ENCODE measurements at regions not wholly inside any gene's neighbourhood (a gene's known extent, or its start where the extent isn't known, plus 50 kb on each side); places are given as distances from the start of the nearest gene placed in this dataset.

- H3K27me3 Mint-ChIP-seq (ENCODE audit: low read depth, poor library complexity): peaks cover 9% of the 10 kb centered on the region
These were observed 93.1 kb upstream of the HEY2 start for GRCh38 chr6:125656287-125656870.

GRCh38 chr6:125658136-125658535, 91.3 kb upstream of the HEY2 start:
- no peak overlapping the region for H3K4me3 Mint-ChIP-seq
- no peak overlapping the region for H3K27ac Mint-ChIP-seq
- peaks cover 12% of the 10 kb centered on the region for H3K27me3 Mint-ChIP-seq (ENCODE audit: low read depth, poor library complexity)
- TF ChIP-seq CTCF (IDR thresholded peaks at IDR 0.05): no peak
- no peaks in the 10 kb centered on the region for H3K36me3 Mint-ChIP-seq (ENCODE audit: low read depth)
- peaks cover 29% of the 10 kb centered on the region for H3K4me1 Mint-ChIP-seq
- H3K9me3 Mint-ChIP-seq: peaks cover 5% of the 10 kb centered on the region
- DNase-seq: no peak

More at GRCh38 chr6:125656287-125656870, 93.1 kb upstream of the HEY2 start:
- H3K4me1 Mint-ChIP-seq: peaks cover 29% of the 10 kb centered on the region
- no peak for TF ChIP-seq CTCF (IDR thresholded peaks at IDR 0.05)
- no peak for DNase-seq
- no peak overlapping the region for H3K27ac Mint-ChIP-seq
- H3K4me3 Mint-ChIP-seq: no peak overlapping the region
- peaks cover 5% of the 10 kb centered on the region for H3K9me3 Mint-ChIP-seq
- H3K36me3 Mint-ChIP-seq (ENCODE audit: low read depth): no peaks in the 10 kb centered on the region

- H3K27ac Mint-ChIP-seq: no peak overlapping the region
These were observed 90.5 kb upstream of the HEY2 start for GRCh38 chr6:125658759-125659431.

GRCh38 chr6:125659887-125660286, 89.5 kb upstream of the HEY2 start:
- Mint-ChIP-seq H3K27me3 (ENCODE audit: low read depth, poor library complexity) (peaks cover 12% of the 10 kb centered on the region), H3K4me1 (peaks cover 29% of the 10 kb centered on the region), H3K9me3 (no peaks in the 10 kb centered on the region), H3K27ac (no peak overlapping the region), H3K4me3 (no peak overlapping the region), H3K36me3 (ENCODE audit: low read depth) (no peaks in the 10 kb centered on the region)
- DNase-seq: no peak
- no peak for TF ChIP-seq CTCF (IDR thresholded peaks at IDR 0.05)

More at GRCh38 chr6:125658759-125659431, 90.5 kb upstream of the HEY2 start:
- no peak overlapping the region for H3K4me3 Mint-ChIP-seq
- peaks cover 29% of the 10 kb centered on the region for H3K4me1 Mint-ChIP-seq
- H3K27me3 Mint-ChIP-seq (ENCODE audit: low read depth, poor library complexity): peaks cover 12% of the 10 kb centered on the region
- no peaks in the 10 kb centered on the region for H3K36me3 Mint-ChIP-seq (ENCODE audit: low read depth)
- no peak for TF ChIP-seq CTCF (IDR thresholded peaks at IDR 0.05)
- peaks cover 3% of the 10 kb centered on the region for H3K9me3 Mint-ChIP-seq
- DNase-seq: no peak

GRCh38 chr6:125662296-125662695, 87.1 kb upstream of the HEY2 start:
- peaks cover 3% of the 10 kb centered on the region for H3K9me3 Mint-ChIP-seq
- no peak for DNase-seq
- peaks cover 24% of the 10 kb centered on the region for H3K4me1 Mint-ChIP-seq
- H3K36me3 Mint-ChIP-seq (ENCODE audit: low read depth): no peaks in the 10 kb centered on the region
- H3K27me3 Mint-ChIP-seq (ENCODE audit: low read depth, poor library complexity): peaks cover 11% of the 10 kb centered on the region
- no peak for TF ChIP-seq CTCF (IDR thresholded peaks at IDR 0.05)
- no peak overlapping the region for H3K27ac Mint-ChIP-seq
- no peak overlapping the region for H3K4me3 Mint-ChIP-seq

Data from nephron progenitor cell (in vitro differentiated cells).